ENCODE measurements at regions not wholly inside any gene's neighbourhood (a gene's known extent, or its start where the extent isn't known, plus 50 kb on each side); places are given as distances from the start of the nearest gene placed in this dataset.

- TF ChIP-seq CTCF (IDR thresholded peaks at IDR 0.05): no peak
- no peak overlapping the region for H3K27ac ChIP-seq
- H3K4me3 ChIP-seq (replicated peaks in 1 of 3): no peak overlapping the region
- no peak for DNase-seq
- H3K9me3 ChIP-seq: no peaks in the 10 kb centered on the region
- intact Hi-C loops (cut with DNase I): no loop called here
- WGBS, 2 donors: 89% methylated on average over 1 of the region's 1 CpG
- H3K4me1 ChIP-seq: no peaks in the 10 kb centered on the region
- no peaks in the 10 kb centered on the region for H3K27me3 ChIP-seq
- no peaks in the 10 kb centered on the region for H3K36me3 ChIP-seq
Measured at GRCh38 chr11:30089921-30090320, 73.1 kb upstream of the KCNA4 start.

- TF ChIP-seq POLR2A (IDR thresholded peaks at IDR 0.05) (no peak), CTCF (IDR thresholded peaks at IDR 0.05) (no peak)
- Histone ChIP-seq H3K27ac (no peak overlapping the region), H3K36me3 (no peaks in the 10 kb centered on the region), H3K4me1 (no peaks in the 10 kb centered on the region), H3K9me3 (no peaks in the 10 kb centered on the region), H3K4me3 (replicated peaks in 1 of 3) (no peak overlapping the region), H3K27me3 (no peaks in the 10 kb centered on the region)
- intact Hi-C loops (cut with DNase I): no loop called here
- DNase-seq: no peak
Measured at GRCh38 chr11:30091246-30091645, 74.4 kb upstream of the KCNA4 start.

- H3K27ac ChIP-seq: no peak overlapping the region
- no peak overlapping the region for H3K4me3 ChIP-seq (replicated peaks in 1 of 3)
- intact Hi-C loops (cut with DNase I): no loop called here
- WGBS, 2 donors: 93 to 96% methylated on average over 2 of the region's 2 CpGs
- no peaks in the 10 kb centered on the region for H3K36me3 ChIP-seq
- no peaks in the 10 kb centered on the region for H3K9me3 ChIP-seq
- H3K4me1 ChIP-seq: no peaks in the 10 kb centered on the region
- TF ChIP-seq CTCF (IDR thresholded peaks at IDR 0.05): no peak
- no peaks in the 10 kb centered on the region for H3K27me3 ChIP-seq
- DNase-seq: no peak
Measured at GRCh38 chr11:30091737-30092136, 74.9 kb upstream of the KCNA4 start.

GRCh38 chr11:30092518-30092917 is 75.7 kb upstream of the KCNA4 start:
- H3K27me3 ChIP-seq: no peaks in the 10 kb centered on the region
- TF ChIP-seq POLR2A (IDR thresholded peaks at IDR 0.05) (no peak), CTCF (IDR thresholded peaks at IDR 0.05) (no peak)
- no peak for DNase-seq
- H3K4me1 ChIP-seq: no peaks in the 10 kb centered on the region
- H3K27ac ChIP-seq: no peak overlapping the region
- intact Hi-C loops (cut with DNase I): no loop called here
- H3K36me3 ChIP-seq: no peaks in the 10 kb centered on the region
- no peaks in the 10 kb centered on the region for H3K9me3 ChIP-seq
- no peak overlapping the region for H3K4me3 ChIP-seq (replicated peaks in 1 of 3)

GRCh38 chr11:30100495-30100894 is 83.7 kb upstream of the KCNA4 start:
- Histone ChIP-seq H3K27ac (no peak overlapping the region), H3K4me3 (replicated peaks in 1 of 3) (no peak overlapping the region), H3K9me3 (no peaks in the 10 kb centered on the region), H3K36me3 (no peaks in the 10 kb centered on the region), H3K4me1 (no peaks in the 10 kb centered on the region), H3K27me3 (no peaks in the 10 kb centered on the region)
- intact Hi-C loops (cut with DNase I): no loop called here
- DNase-seq: no peak
- no peak for TF ChIP-seq POLR2A (IDR thresholded peaks at IDR 0.05)
- TF ChIP-seq CTCF (IDR thresholded peaks at IDR 0.05): no peak
- WGBS, 2 donors: 92 to 100% methylated on average over 1 of the region's 1 CpG
